Neural progenitor cell (in vitro differentiated cells): ENCODE measurements at regions not wholly inside any gene's neighbourhood (a gene's known extent, or its start where the extent isn't known, plus 50 kb on each side); places are given as distances from the start of the nearest gene placed in this dataset.

Experiments used
- DNase-seq: peaks from one replicate; pipeline ENCODE4 v3.0.0-alpha.2; 2016; ENCODE audit warnings: low spot score
- H2AFZ ChIP-seq: fragments of 200-600 bp; sonication (generic); replicated peaks from 2 replicates; pipeline ENCODE4 v1.6.1; 2016; ENCODE audit warnings: antibody characterized with exemption
- H3F3A ChIP-seq: fragments of 200-600 bp; sonication (generic); 2 replicates; pipeline ENCODE4 v1.6.1; 2016; ENCODE audit warnings: antibody characterized with exemption, low read depth
- H3K27ac ChIP-seq: fragments of 200-600 bp; sonication (generic); 2 replicates; pipeline ENCODE4 v1.5.1; 2016; ENCODE audit warnings: mild to moderate bottlenecking
- H3K27me3 ChIP-seq: fragments of 200-600 bp; sonication (generic); 2 replicates; pipeline ENCODE4 v1.6.1; 2016; ENCODE audit warnings: mild to moderate bottlenecking, moderate library complexity
- H3K36me3 ChIP-seq: fragments of 200-600 bp; sonication (generic); 2 replicates; pipeline ENCODE4 v1.5.1; 2016
- H3K4me1 ChIP-seq: fragments of 200-600 bp; sonication (generic); 2 replicates; pipeline ENCODE4 v1.6.1; 2016; ENCODE audit warnings: mixed run types
- H3K4me2 ChIP-seq: fragments of 200-600 bp; sonication (generic); 2 replicates; pipeline ENCODE4 v1.6.1; 2016
- H3K4me3 ChIP-seq: fragments of 200-600 bp; sonication (generic); 2 replicates; pipeline ENCODE4 v1.5.1; 2016
- H3K79me2 ChIP-seq: fragments of 200-600 bp; sonication (generic); 2 replicates; pipeline ENCODE4 v1.6.1; 2016; ENCODE audit warnings: low read depth
- H3K9ac ChIP-seq: fragments of 200-600 bp; sonication (generic); 2 replicates; pipeline ENCODE4 v1.6.1; 2016
- H3K9me3 ChIP-seq: fragments of 200-600 bp; sonication (generic); 2 replicates; pipeline ENCODE4 v1.5.1; 2016; ENCODE audit warnings: low read depth
- H4K20me1 ChIP-seq: fragments of 200-600 bp; sonication (generic); 2 replicates; pipeline ENCODE4 v1.6.1; 2016; ENCODE audit warnings: low read depth
- H3K27ac Mint-ChIP-seq: 3 replicates; pipeline ENCODE4 v1.8.0; 2021; ENCODE audit warnings: mixed read lengths
- H3K27me3 Mint-ChIP-seq: 2 replicates; pipeline ENCODE4 v1.8.0; 2022; ENCODE audit warnings: low read depth, mild to moderate bottlenecking, inconsistent platforms, moderate library complexity, mixed read lengths; ENCODE audit not compliant: insufficient read depth
- H3K36me3 Mint-ChIP-seq: 3 replicates; pipeline ENCODE4 v1.8.0; 2021; ENCODE audit warnings: mixed read lengths
- H3K4me1 Mint-ChIP-seq: 3 replicates; pipeline ENCODE4 v1.8.0; 2021; ENCODE audit warnings: mixed read lengths
- H3K4me3 Mint-ChIP-seq: 3 replicates; pipeline ENCODE4 v1.8.0; 2021; ENCODE audit warnings: mild to moderate bottlenecking, moderate library complexity, mixed read lengths
- H3K9me3 Mint-ChIP-seq: 3 replicates; pipeline ENCODE4 v1.8.0; 2020; ENCODE audit warnings: mixed read lengths
- EZH2 ChIP-seq: fragments of 200-600 bp; sonication (generic); IDR thresholded peaks from 2 replicates; pipeline ENCODE4 v1.6.1; 2017; ENCODE audit warnings: antibody characterized with exemption, mild to moderate bottlenecking, moderate library complexity
- EZH2phosphoT487 ChIP-seq: fragments of 200-600 bp; sonication (generic); IDR thresholded peaks from 2 replicates; pipeline ENCODE4 v1.6.1; 2017; ENCODE audit warnings: antibody characterized with exemption
- TF ChIP-seq, protein P1 (sequence below): fragments of 200-600 bp; sonication (generic); IDR thresholded peaks from 2 replicates; pipeline ENCODE4 v1.5.1; 2017; ENCODE audit warnings: antibody characterized with exemption, mild to moderate bottlenecking

DNA sequence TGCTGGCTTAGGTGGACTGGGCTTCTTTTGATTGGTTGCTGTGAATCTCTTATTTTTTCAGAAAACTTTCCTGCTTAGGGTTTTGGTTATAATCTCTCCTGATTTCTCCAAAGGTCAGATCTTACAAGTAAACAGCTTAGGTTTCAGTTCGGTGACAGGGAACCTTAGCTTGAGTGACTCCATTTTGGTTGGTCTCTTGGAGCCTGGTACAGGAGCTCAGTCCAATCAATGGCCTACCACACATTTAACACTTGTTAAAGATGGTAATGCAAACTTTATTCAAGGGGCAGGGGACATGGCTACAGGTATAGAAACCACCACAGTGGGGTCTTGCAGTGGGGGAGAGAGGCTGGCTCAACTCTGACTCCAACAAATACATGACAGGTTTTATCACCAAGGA lies 180.9 kb upstream of the THBS1 start:
- Histone ChIP-seq H2AFZ (no peak overlapping the region), H3K4me1 (no peaks in the 10 kb centered on the region), H3K4me2 (no peak overlapping the region), H3K4me3 (no peak overlapping the region), H3K27me3 (no peaks in the 10 kb centered on the region), H3K9ac (no peak overlapping the region), H3F3A (no peaks in the 10 kb centered on the region), H3K27ac (no peak overlapping the region), H3K36me3 (no peaks in the 10 kb centered on the region), H3K79me2 (no peaks in the 10 kb centered on the region), H4K20me1 (no peaks in the 10 kb centered on the region), H3K9me3 (no peaks in the 10 kb centered on the region)
- Mint-ChIP-seq H3K27ac (no peak overlapping the region), H3K36me3 (no peaks in the 10 kb centered on the region), H3K4me3 (no peak overlapping the region), H3K4me1 (no peaks in the 10 kb centered on the region), H3K9me3 (no peaks in the 10 kb centered on the region), H3K27me3 (no peaks in the 10 kb centered on the region)
- TF ChIP-seq EZH2 (no peak), EZH2phosphoT487 (no peak)
- TF ChIP-seq, protein P1, sequence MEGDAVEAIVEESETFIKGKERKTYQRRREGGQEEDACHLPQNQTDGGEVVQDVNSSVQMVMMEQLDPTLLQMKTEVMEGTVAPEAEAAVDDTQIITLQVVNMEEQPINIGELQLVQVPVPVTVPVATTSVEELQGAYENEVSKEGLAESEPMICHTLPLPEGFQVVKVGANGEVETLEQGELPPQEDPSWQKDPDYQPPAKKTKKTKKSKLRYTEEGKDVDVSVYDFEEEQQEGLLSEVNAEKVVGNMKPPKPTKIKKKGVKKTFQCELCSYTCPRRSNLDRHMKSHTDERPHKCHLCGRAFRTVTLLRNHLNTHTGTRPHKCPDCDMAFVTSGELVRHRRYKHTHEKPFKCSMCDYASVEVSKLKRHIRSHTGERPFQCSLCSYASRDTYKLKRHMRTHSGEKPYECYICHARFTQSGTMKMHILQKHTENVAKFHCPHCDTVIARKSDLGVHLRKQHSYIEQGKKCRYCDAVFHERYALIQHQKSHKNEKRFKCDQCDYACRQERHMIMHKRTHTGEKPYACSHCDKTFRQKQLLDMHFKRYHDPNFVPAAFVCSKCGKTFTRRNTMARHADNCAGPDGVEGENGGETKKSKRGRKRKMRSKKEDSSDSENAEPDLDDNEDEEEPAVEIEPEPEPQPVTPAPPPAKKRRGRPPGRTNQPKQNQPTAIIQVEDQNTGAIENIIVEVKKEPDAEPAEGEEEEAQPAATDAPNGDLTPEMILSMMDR: no peak
- DNase-seq: no peak

DNA sequence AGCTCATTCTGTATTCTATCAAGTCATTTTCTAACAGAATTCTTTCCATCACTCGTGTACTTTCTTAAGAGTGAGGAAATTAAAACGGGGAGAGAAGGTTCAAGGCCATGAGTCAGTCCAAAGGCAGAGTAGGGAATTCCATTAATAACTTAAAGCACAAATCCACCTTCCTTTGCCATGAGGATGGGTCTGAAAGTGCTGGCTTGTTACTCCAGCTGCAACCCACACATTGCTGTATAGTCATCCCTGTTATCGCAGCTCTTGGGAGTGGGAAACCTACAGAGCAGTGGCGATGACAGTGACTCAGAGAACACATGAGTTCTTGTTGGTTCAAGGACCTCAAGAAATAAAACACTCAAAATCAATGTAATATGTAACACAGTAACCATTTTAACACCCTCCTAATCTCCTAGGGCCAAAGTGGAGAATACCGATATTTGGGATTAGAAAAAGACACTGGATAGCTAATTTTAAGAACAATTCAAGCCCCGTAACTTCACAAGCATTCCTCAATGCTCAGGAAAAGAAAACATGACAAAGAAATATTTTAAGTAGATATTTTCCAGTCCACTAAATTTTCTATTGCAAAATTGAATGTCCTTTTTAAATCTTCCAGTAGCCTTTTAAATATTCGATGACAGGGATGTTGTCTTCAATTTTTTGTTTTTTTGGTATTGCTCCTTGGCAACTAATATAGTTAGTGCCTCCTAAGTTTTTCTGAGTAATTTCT lies 179.9 kb upstream of the THBS1 start:
- Histone ChIP-seq H2AFZ (no peak overlapping the region), H3K36me3 (no peaks in the 10 kb centered on the region), H3K27me3 (no peaks in the 10 kb centered on the region), H3K9me3 (no peaks in the 10 kb centered on the region), H3K4me1 (no peaks in the 10 kb centered on the region), H3K27ac (no peak overlapping the region), H3K79me2 (no peaks in the 10 kb centered on the region), H3K4me2 (no peak overlapping the region), H3K9ac (no peak overlapping the region), H3K4me3 (no peak overlapping the region), H3F3A (no peaks in the 10 kb centered on the region), H4K20me1 (no peaks in the 10 kb centered on the region)
- no peaks in the 10 kb centered on the region for H3K36me3 Mint-ChIP-seq
- H3K4me1 Mint-ChIP-seq: no peaks in the 10 kb centered on the region
- no peaks in the 10 kb centered on the region for H3K9me3 Mint-ChIP-seq
- H3K27ac Mint-ChIP-seq: no peak overlapping the region
- no peak for TF ChIP-seq EZH2phosphoT487
- TF ChIP-seq, protein P1: no peak
- no peak for TF ChIP-seq EZH2
- no peak overlapping the region for H3K4me3 Mint-ChIP-seq
- no peak for DNase-seq
- H3K27me3 Mint-ChIP-seq: no peaks in the 10 kb centered on the region

DNA sequence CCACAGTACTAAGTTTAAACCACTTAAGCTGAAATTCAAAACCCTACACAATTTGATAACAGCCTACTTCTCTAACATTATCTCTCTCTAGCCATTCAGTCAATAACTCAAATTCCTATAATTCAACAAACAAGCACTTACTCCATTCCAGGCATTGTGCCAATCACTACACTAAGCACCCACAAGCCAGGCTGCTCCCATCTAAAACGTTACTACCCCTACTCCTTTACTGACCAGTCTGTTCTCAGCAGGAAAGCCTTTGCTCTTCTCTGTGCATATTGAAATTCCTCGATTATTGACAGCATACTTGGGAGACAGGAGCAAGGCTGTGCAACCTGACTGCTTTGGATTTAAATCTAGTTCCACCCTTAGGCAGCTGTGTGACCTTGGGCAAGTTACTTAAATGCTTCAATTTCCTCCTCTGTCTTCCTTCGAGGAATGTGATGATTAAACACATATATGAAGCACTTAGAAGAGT lies 177.2 kb upstream of the THBS1 start:
- no peaks in the 10 kb centered on the region for H3K9me3 ChIP-seq
- no peaks in the 10 kb centered on the region for H4K20me1 ChIP-seq
- H3K27me3 ChIP-seq: no peaks in the 10 kb centered on the region
- H3K9me3 Mint-ChIP-seq: no peaks in the 10 kb centered on the region
- no peaks in the 10 kb centered on the region for H3K36me3 Mint-ChIP-seq
- peaks cover 3% of the 10 kb centered on the region for H3K27me3 Mint-ChIP-seq
- TF ChIP-seq, protein P1: no peak
- TF ChIP-seq EZH2phosphoT487 (no peak), EZH2 (no peak)
- no peak overlapping the region for H2AFZ ChIP-seq
- H3K4me3 Mint-ChIP-seq: no peak overlapping the region
- no peaks in the 10 kb centered on the region for H3K4me1 Mint-ChIP-seq
- no peaks in the 10 kb centered on the region for H3K79me2 ChIP-seq
- DNase-seq: no peak
- no peaks in the 10 kb centered on the region for H3F3A ChIP-seq
- H3K27ac Mint-ChIP-seq: no peak overlapping the region
- H3K4me3 ChIP-seq: no peak overlapping the region
- no peak overlapping the region for H3K27ac ChIP-seq
- H3K4me1 ChIP-seq: no peaks in the 10 kb centered on the region
- no peaks in the 10 kb centered on the region for H3K36me3 ChIP-seq
- no peak overlapping the region for H3K9ac ChIP-seq
- H3K4me2 ChIP-seq: no peak overlapping the region
